Heart left ventricle (tissue), 13 donors: ENCODE measurements at regions not wholly inside any gene's neighbourhood (a gene's known extent, or its start where the extent isn't known, plus 50 kb on each side); places are given as distances from the start of the nearest gene placed in this dataset.

Experiments used
- CTCF ChIP-seq, 12 donors: fragments of 200-600 bp; sonication (generic) in 4 of 12; IDR thresholded peaks; one replicate each; pipeline versions ENCODE4 v1.5.0 to v1.8.0; 2018 to 2022; ENCODE audit warnings: antibody characterized with exemption in 12 of 12, mild to moderate bottlenecking in 5 of 12
- POLR2A ChIP-seq, 2 donors: fragments of 450-650 bp; IDR thresholded peaks; one replicate each; pipeline ENCODE4 v1.6.1; 2017; ENCODE audit warnings: antibody characterized with exemption in 2 of 2, mild to moderate bottlenecking in 2 of 2, moderate library complexity in 2 of 2
- donor health status: ischemic (EF 13 %, LVEDD 7.1; RV severe dilation, severe dysfunction).
- donor health status: DM: no; HTN: yes; CAD: no.
- donor health status: DM: no; HTN: no; CAD: no.
- donor health status: ischemic (EF 25% LVEDD 6.9; RV normal size, moderate dysfunction).
- donor health status: ischemic (EF 25% LVEDD 5.7; RV mildly dilated, moderate dysfunction).
- donor health status: ischemic (EF 35%, LVEDD 5.7; RV mildly dilated, moderate dysfunction).
- donor health status: nonischemic (EF 11% LVEDD 7.7; RV severe dilation, severe dysfunction).
- donor health status: DM: yes; HTN: yes; CAD: no.
- donor health status: PGD.
- donor health status: ischemic (EF 29% LVEDD 5.4; RV normal size, mild dysfunction).
- donor health status: nonischemic (EF 23%, LVEDD 6.1; RV moderate dilation, normal function).

GRCh38 chr5:2120361-2120760 lies 237.6 kb upstream of the IRX4 start:
- TF ChIP-seq POLR2A (IDR thresholded peaks at IDR 0.05) (no peak), CTCF (IDR thresholded peaks at IDR 0.05) (no peak)
